ENCODE measurements at regions not wholly inside any gene's neighbourhood (a gene's known extent, or its start where the extent isn't known, plus 50 kb on each side); places are given as distances from the start of the nearest gene placed in this dataset.

- Histone ChIP-seq H3K4me2 (ENCODE audit: unreplicated experiment) (no peak overlapping the region), H3K9ac (no peak overlapping the region), H3K79me2 (ENCODE audit: insufficient read depth) (no peaks in the 10 kb centered on the region), H3K4me3 (no peak overlapping the region), H3K4me1 (ENCODE audit: insufficient read depth) (no peaks in the 10 kb centered on the region), H3K36me3 (ENCODE audit: low read depth) (no peaks in the 10 kb centered on the region), H3K9me2 (ENCODE audit: insufficient read depth) (no peaks in the 10 kb centered on the region), H4K20me1 (ENCODE audit: insufficient read depth) (no peaks in the 10 kb centered on the region), H3K27ac (no peak overlapping the region), H2AFZ (no peak overlapping the region), H3K27me3 (replicated peaks; ENCODE audit: insufficient read depth) (no peaks in the 10 kb centered on the region), H3F3A (ENCODE audit: insufficient read depth) (no peaks in the 10 kb centered on the region), H3K9me3 (ENCODE audit: low read depth) (no peaks in the 10 kb centered on the region)
- TF ChIP-seq EZH2phosphoT487 (IDR thresholded peaks at IDR 0.05; ENCODE audit: insufficient read depth, low read depth) (no peak), EZH2 (IDR thresholded peaks at IDR 0.05; ENCODE audit: insufficient read depth, poor library complexity, severe bottlenecking) (no peak)
- in situ Hi-C loops (cut with MboI) = no loop called here
- whole genome bisulfite sequencing, 2 experiments (ENCODE audit: low coverage in 1 of 2, low lambda C conversion rate in 2 of 2, missing lambda C conversion rate in 2 of 2) = 5 to 7% methylated on average over 3 of the region's 3 CpGs
- no peak for DNase-seq
Measured at GRCh38 chr22:34885852-34886251, 180.1 kb upstream of the ISX start.

- H3K9ac ChIP-seq = no peak overlapping the region
- no peaks in the 10 kb centered on the region for H3K9me2 ChIP-seq (ENCODE audit: insufficient read depth)
- no peaks in the 10 kb centered on the region for H3K27me3 ChIP-seq (replicated peaks; ENCODE audit: insufficient read depth)
- TF ChIP-seq EZH2phosphoT487 (IDR thresholded peaks at IDR 0.05; ENCODE audit: insufficient read depth, low read depth) (no peak), EZH2 (IDR thresholded peaks at IDR 0.05; ENCODE audit: insufficient read depth, poor library complexity, severe bottlenecking) (no peak)
- no peaks in the 10 kb centered on the region for H3K4me1 ChIP-seq (ENCODE audit: insufficient read depth)
- H3K27ac ChIP-seq = no peak overlapping the region
- no peak overlapping the region for H3K4me2 ChIP-seq (ENCODE audit: unreplicated experiment)
- no peak for DNase-seq
- H2AFZ ChIP-seq = no peak overlapping the region
- WGBS, 2 experiments (ENCODE audit: low coverage in 1 of 2, low lambda C conversion rate in 2 of 2, missing lambda C conversion rate in 2 of 2) = 25 to 45% methylated on average over 2 of the region's 2 CpGs
- in situ Hi-C loops (cut with MboI) = no loop called here
- H3K36me3 ChIP-seq (ENCODE audit: low read depth) = no peaks in the 10 kb centered on the region
- H3K4me3 ChIP-seq = no peak overlapping the region
- no peaks in the 10 kb centered on the region for H3F3A ChIP-seq (ENCODE audit: insufficient read depth)
- no peaks in the 10 kb centered on the region for H3K79me2 ChIP-seq (ENCODE audit: insufficient read depth)
- no peaks in the 10 kb centered on the region for H3K9me3 ChIP-seq (ENCODE audit: low read depth)
- no peaks in the 10 kb centered on the region for H4K20me1 ChIP-seq (ENCODE audit: insufficient read depth)
Measured at GRCh38 chr22:34886391-34886790, 179.6 kb upstream of the ISX start.

GRCh38 chr22:34886812-34887211 is 179.1 kb upstream of the ISX start:
- H3K27me3 ChIP-seq (replicated peaks; ENCODE audit: insufficient read depth) = no peaks in the 10 kb centered on the region
- 4 to 11% methylated on average over 1 of the region's 1 CpG for WGBS, 2 experiments (ENCODE audit: low coverage in 1 of 2, low lambda C conversion rate in 2 of 2, missing lambda C conversion rate in 2 of 2)
- H3K4me2 ChIP-seq (ENCODE audit: unreplicated experiment) = no peak overlapping the region
- no peak for TF ChIP-seq EZH2 (IDR thresholded peaks at IDR 0.05; ENCODE audit: insufficient read depth, poor library complexity, severe bottlenecking)
- TF ChIP-seq EZH2phosphoT487 (IDR thresholded peaks at IDR 0.05; ENCODE audit: insufficient read depth, low read depth) = no peak
- no peak overlapping the region for H3K4me3 ChIP-seq
- in situ Hi-C loops (cut with MboI) = no loop called here
- H3F3A ChIP-seq (ENCODE audit: insufficient read depth) = no peaks in the 10 kb centered on the region
- no peaks in the 10 kb centered on the region for H3K4me1 ChIP-seq (ENCODE audit: insufficient read depth)
- no peak for DNase-seq
- H4K20me1 ChIP-seq (ENCODE audit: insufficient read depth) = no peaks in the 10 kb centered on the region
- H3K9me2 ChIP-seq (ENCODE audit: insufficient read depth) = no peaks in the 10 kb centered on the region
- H3K9ac ChIP-seq = no peak overlapping the region
- H2AFZ ChIP-seq = no peak overlapping the region
- H3K36me3 ChIP-seq (ENCODE audit: low read depth) = no peaks in the 10 kb centered on the region
- H3K27ac ChIP-seq = no peak overlapping the region
- no peaks in the 10 kb centered on the region for H3K79me2 ChIP-seq (ENCODE audit: insufficient read depth)
- H3K9me3 ChIP-seq (ENCODE audit: low read depth) = no peaks in the 10 kb centered on the region

- no peak for TF ChIP-seq EZH2 (IDR thresholded peaks at IDR 0.05; ENCODE audit: insufficient read depth, poor library complexity, severe bottlenecking)
- TF ChIP-seq EZH2phosphoT487 (IDR thresholded peaks at IDR 0.05; ENCODE audit: insufficient read depth, low read depth) = no peak
- Histone ChIP-seq H3K27ac (no peak overlapping the region), H2AFZ (no peak overlapping the region), H3K36me3 (ENCODE audit: low read depth) (no peaks in the 10 kb centered on the region), H3K79me2 (ENCODE audit: insufficient read depth) (no peaks in the 10 kb centered on the region), H3K9me3 (ENCODE audit: low read depth) (no peaks in the 10 kb centered on the region), H3K4me1 (ENCODE audit: insufficient read depth) (no peaks in the 10 kb centered on the region), H4K20me1 (ENCODE audit: insufficient read depth) (no peaks in the 10 kb centered on the region), H3K4me2 (ENCODE audit: unreplicated experiment) (no peak overlapping the region), H3K4me3 (no peak overlapping the region), H3K9ac (no peak overlapping the region), H3K9me2 (ENCODE audit: insufficient read depth) (no peaks in the 10 kb centered on the region), H3K27me3 (replicated peaks; ENCODE audit: insufficient read depth) (no peaks in the 10 kb centered on the region), H3F3A (ENCODE audit: insufficient read depth) (no peaks in the 10 kb centered on the region)
- 0 to 35% methylated on average over 1 of the region's 1 CpG for whole genome bisulfite sequencing, 2 experiments (ENCODE audit: low coverage in 1 of 2, low lambda C conversion rate in 2 of 2, missing lambda C conversion rate in 2 of 2)
- DNase-seq = no peak
- in situ Hi-C loops (cut with MboI) = no loop called here
Measured at GRCh38 chr22:34897126-34897525, 168.8 kb upstream of the ISX start.

- TF ChIP-seq EZH2phosphoT487 (IDR thresholded peaks at IDR 0.05; ENCODE audit: insufficient read depth, low read depth) (no peak), EZH2 (IDR thresholded peaks at IDR 0.05; ENCODE audit: insufficient read depth, poor library complexity, severe bottlenecking) (no peak)
- in situ Hi-C loops (cut with MboI) = no loop called here
- no peak overlapping the region for H3K4me2 ChIP-seq (ENCODE audit: unreplicated experiment)
- no peaks in the 10 kb centered on the region for H3K4me1 ChIP-seq (ENCODE audit: insufficient read depth)
- H3K9ac ChIP-seq = no peak overlapping the region
- DNase-seq = no peak
- H4K20me1 ChIP-seq (ENCODE audit: insufficient read depth) = no peaks in the 10 kb centered on the region
- no peaks in the 10 kb centered on the region for H3K9me2 ChIP-seq (ENCODE audit: insufficient read depth)
- H3K36me3 ChIP-seq (ENCODE audit: low read depth) = no peaks in the 10 kb centered on the region
- no peak overlapping the region for H2AFZ ChIP-seq
- H3K79me2 ChIP-seq (ENCODE audit: insufficient read depth) = no peaks in the 10 kb centered on the region
- no peak overlapping the region for H3K4me3 ChIP-seq
- no peak overlapping the region for H3K27ac ChIP-seq
- H3K27me3 ChIP-seq (replicated peaks; ENCODE audit: insufficient read depth) = no peaks in the 10 kb centered on the region
- H3K9me3 ChIP-seq (ENCODE audit: low read depth) = no peaks in the 10 kb centered on the region
- H3F3A ChIP-seq (ENCODE audit: insufficient read depth) = no peaks in the 10 kb centered on the region
Measured at GRCh38 chr22:34902335-34902734, 163.6 kb upstream of the ISX start.

Data from GM23248 (cell line).